Activated naive CD8-positive, alpha-beta T cell treated with anti-CD3 and anti-CD28 coated beads, Interleukin-2, amount 10 ng/mL, durations not matched to agents 7 days and 5 days (primary cell): ENCODE measurements at regions not wholly inside any gene's neighbourhood (a gene's known extent, or its start where the extent isn't known, plus 50 kb on each side); places are given as distances from the start of the nearest gene placed in this dataset.

ENCODE experiments used
- ATAC-seq: fragments of 150-1000 bp; cut with Tn5 transposase; one replicate; pipeline ENCODE4 v1.10.0; 2021; ENCODE audit warnings: low read depth, moderate library complexity
- POLR2A ChIA-PET: fragments of 350-600 bp; sonication (Branson Sonifier 250); formaldehyde crosslinking; loops from one replicate; lab custom pipeline; 2021; ENCODE audit warnings: antibody characterized with exemption; lab: Charles Lee
- DNase-seq: peaks from one replicate; pipeline ENCODE4 v3.0.0; 2021
- H3K27ac Mint-ChIP-seq: one replicate; pipeline ENCODE4 v1.8.0; 2022; ENCODE audit warnings: mild to moderate bottlenecking, mixed read lengths
- H3K27me3 Mint-ChIP-seq: one replicate; pipeline ENCODE4 v1.8.0; 2022; ENCODE audit warnings: mild to moderate bottlenecking, moderate library complexity, mixed read lengths
- H3K36me3 Mint-ChIP-seq: one replicate; pipeline ENCODE4 v1.8.0; 2021; ENCODE audit warnings: mild to moderate bottlenecking, mixed read lengths
- H3K4me1 Mint-ChIP-seq: one replicate; pipeline ENCODE4 v1.8.0; 2021; ENCODE audit warnings: mixed read lengths
- H3K4me3 Mint-ChIP-seq: one replicate; pipeline ENCODE4 v1.8.0; 2022; ENCODE audit warnings: mild to moderate bottlenecking, moderate library complexity, mixed read lengths
- H3K9me3 Mint-ChIP-seq: one replicate; pipeline ENCODE4 v1.8.0; 2021; ENCODE audit warnings: mixed read lengths

GRCh38 chr5:56337715-56338319, 104.7 kb upstream of the ANKRD55 start:
- POLR2A ChIA-PET, result no interaction called here
- Mint-ChIP-seq H3K4me1 (no peaks in the 10 kb centered on the region), H3K27ac (no peak overlapping the region), H3K4me3 (no peak overlapping the region), H3K36me3 (peaks cover 13% of the 10 kb centered on the region), H3K27me3 (no peaks in the 10 kb centered on the region), H3K9me3 (peaks cover 24% of the 10 kb centered on the region)
- no peak for DNase-seq
- no peak for ATAC-seq

- no peak overlapping the region for H3K27ac Mint-ChIP-seq
- H3K27me3 Mint-ChIP-seq, result no peaks in the 10 kb centered on the region
- POLR2A ChIA-PET, result no interaction called here
- H3K36me3 Mint-ChIP-seq, result peaks cover 13% of the 10 kb centered on the region
- no peak for ATAC-seq
- H3K4me3 Mint-ChIP-seq, result no peak overlapping the region
- H3K9me3 Mint-ChIP-seq, result peaks cover 24% of the 10 kb centered on the region
- H3K4me1 Mint-ChIP-seq, result peaks cover 7% of the 10 kb centered on the region
- DNase-seq, result no peak
Observed at GRCh38 chr5:56335212-56335611, 102.1 kb upstream of the ANKRD55 start.

GRCh38 chr5:56330806-56331205, 97.7 kb upstream of the ANKRD55 start:
- Mint-ChIP-seq H3K4me3 (no peak overlapping the region), H3K9me3 (peaks cover 14% of the 10 kb centered on the region), H3K27ac (no peak overlapping the region), H3K4me1 (peaks cover 47% of the 10 kb centered on the region), H3K27me3 (no peaks in the 10 kb centered on the region), H3K36me3 (peaks cover 12% of the 10 kb centered on the region)
- ATAC-seq (no peak), DNase-seq (no peak)
- POLR2A ChIA-PET, result no interaction called here

GRCh38 chr5:56330167-56330566, 97.0 kb upstream of the ANKRD55 start:
- ATAC-seq, result no peak
- DNase-seq, result no peak
- peaks cover 7% of the 10 kb centered on the region for H3K36me3 Mint-ChIP-seq
- peak overlapping the region; percentile 69 for H3K4me3 Mint-ChIP-seq
- H3K4me1 Mint-ChIP-seq, result peaks cover 47% of the 10 kb centered on the region
- peak overlapping the region; percentile 82 for H3K27ac Mint-ChIP-seq
- POLR2A ChIA-PET, result interaction anchor here (0.7 to 1.3 kb wide), 2 partner anchors 18 to 59 kb away, joined by 3 read pairs; no protein-coding TSS in a partner anchor
- no peaks in the 10 kb centered on the region for H3K27me3 Mint-ChIP-seq
- H3K9me3 Mint-ChIP-seq, result peaks cover 7% of the 10 kb centered on the region

GRCh38 chr5:56329652-56330051, 96.5 kb upstream of the ANKRD55 start:
- H3K27me3 Mint-ChIP-seq, result no peaks in the 10 kb centered on the region
- H3K9me3 Mint-ChIP-seq, result peaks cover 7% of the 10 kb centered on the region
- no peak for ATAC-seq
- H3K36me3 Mint-ChIP-seq, result peaks cover 7% of the 10 kb centered on the region
- H3K27ac Mint-ChIP-seq, result peak overlapping the region; percentile 82
- DNase-seq, result no peak
- peak overlapping the region; percentile 69 for H3K4me3 Mint-ChIP-seq
- POLR2A ChIA-PET, result interaction anchor here (0.7 to 2.7 kb wide), 3 partner anchors 17 to 485 kb away, joined by 3 to 9 read pairs (median 3); partner anchors contain the start of gene MAP3K1
- H3K4me1 Mint-ChIP-seq, result peaks cover 48% of the 10 kb centered on the region

GRCh38 chr5:56328753-56329560, 95.8 kb upstream of the ANKRD55 start:
- POLR2A ChIA-PET, result interaction anchor here (0.5 to 2.7 kb wide), 4 partner anchors 13 to 486 kb away, joined by 3 to 9 read pairs (median 4); partner anchors contain the start of gene MAP3K1
- H3K9me3 Mint-ChIP-seq, result peaks cover 6% of the 10 kb centered on the region
- ATAC-seq (peak; percentile 46), DNase-seq (no peak)
- peaks cover 6% of the 10 kb centered on the region for H3K36me3 Mint-ChIP-seq
- H3K4me1 Mint-ChIP-seq, result peaks cover 48% of the 10 kb centered on the region
- H3K4me3 Mint-ChIP-seq, result peak overlapping the region; percentile 69
- no peaks in the 10 kb centered on the region for H3K27me3 Mint-ChIP-seq
- H3K27ac Mint-ChIP-seq, result peak overlapping the region; percentile 82

- Mint-ChIP-seq H3K27me3 (no peaks in the 10 kb centered on the region), H3K9me3 (peaks cover 2% of the 10 kb centered on the region), H3K4me1 (peaks cover 50% of the 10 kb centered on the region), H3K4me3 (peak overlapping the region; percentile 58), H3K27ac (peak overlapping the region; percentile 82), H3K36me3 (peaks cover 2% of the 10 kb centered on the region)
- POLR2A ChIA-PET, result interaction anchor here (2.7 kb wide), 1 partner anchor 487 kb away, joined by 9 read pairs; the partner anchor contains the start of gene MAP3K1
- ATAC-seq, result peak; percentile 91
- DNase-seq, result peak; percentile 66
Observed at GRCh38 chr5:56327809-56328208, 94.7 kb upstream of the ANKRD55 start.

GRCh38 chr5:56326770-56327169, 93.6 kb upstream of the ANKRD55 start:
- DNase-seq, result no peak
- ATAC-seq, result no peak
- peak overlapping the region; percentile 83 for H3K27ac Mint-ChIP-seq
- peak overlapping the region; percentile 57 for H3K4me3 Mint-ChIP-seq
- H3K36me3 Mint-ChIP-seq, result peaks cover 2% of the 10 kb centered on the region
- no peaks in the 10 kb centered on the region for H3K9me3 Mint-ChIP-seq
- no peaks in the 10 kb centered on the region for H3K27me3 Mint-ChIP-seq
- POLR2A ChIA-PET, result interaction anchor here (2.7 kb wide), 1 partner anchor 488 kb away, joined by 9 read pairs; the partner anchor contains the start of gene MAP3K1
- H3K4me1 Mint-ChIP-seq, result peaks cover 54% of the 10 kb centered on the region

GRCh38 chr5:56326116-56326515, 93.0 kb upstream of the ANKRD55 start:
- no peak for ATAC-seq
- Mint-ChIP-seq H3K4me3 (no peak overlapping the region), H3K4me1 (peaks cover 55% of the 10 kb centered on the region), H3K27ac (peak overlapping the region; percentile 44), H3K9me3 (no peaks in the 10 kb centered on the region), H3K36me3 (peaks cover 2% of the 10 kb centered on the region), H3K27me3 (no peaks in the 10 kb centered on the region)
- DNase-seq, result no peak
- POLR2A ChIA-PET, result no interaction called here

- Mint-ChIP-seq H3K36me3 (peaks cover 2% of the 10 kb centered on the region), H3K4me3 (no peak overlapping the region), H3K4me1 (peaks cover 48% of the 10 kb centered on the region), H3K9me3 (no peaks in the 10 kb centered on the region), H3K27me3 (no peaks in the 10 kb centered on the region), H3K27ac (no peak overlapping the region)
- POLR2A ChIA-PET, result no interaction called here
- DNase-seq (no peak), ATAC-seq (no peak)
Observed at GRCh38 chr5:56325039-56325438, 91.9 kb upstream of the ANKRD55 start.

- no peak for DNase-seq
- POLR2A ChIA-PET, result no interaction called here
- ATAC-seq, result no peak
- Mint-ChIP-seq H3K9me3 (no peaks in the 10 kb centered on the region), H3K4me3 (no peak overlapping the region), H3K4me1 (peaks cover 33% of the 10 kb centered on the region), H3K27me3 (no peaks in the 10 kb centered on the region), H3K27ac (no peak overlapping the region), H3K36me3 (peaks cover 2% of the 10 kb centered on the region)
Observed at GRCh38 chr5:56323505-56323904, 90.4 kb upstream of the ANKRD55 start.

GRCh38 chr5:56322592-56322991, 89.5 kb upstream of the ANKRD55 start:
- H3K27ac Mint-ChIP-seq, result no peak overlapping the region
- no peaks in the 10 kb centered on the region for H3K9me3 Mint-ChIP-seq
- peaks cover 29% of the 10 kb centered on the region for H3K4me1 Mint-ChIP-seq
- ATAC-seq (no peak), DNase-seq (no peak)
- H3K27me3 Mint-ChIP-seq, result no peaks in the 10 kb centered on the region
- POLR2A ChIA-PET, result no interaction called here
- no peak overlapping the region for H3K4me3 Mint-ChIP-seq
- H3K36me3 Mint-ChIP-seq, result peaks cover 2% of the 10 kb centered on the region

GRCh38 chr5:56321236-56321881, 88.2 kb upstream of the ANKRD55 start:
- Mint-ChIP-seq H3K4me3 (no peak overlapping the region), H3K9me3 (no peaks in the 10 kb centered on the region), H3K36me3 (no peaks in the 10 kb centered on the region), H3K27ac (no peak overlapping the region), H3K27me3 (no peaks in the 10 kb centered on the region), H3K4me1 (peaks cover 23% of the 10 kb centered on the region)
- ATAC-seq, result no peak
- POLR2A ChIA-PET, result no interaction called here
- no peak for DNase-seq
